Esophagus squamous epithelium (tissue), 5 donors: ENCODE measurements at regions not wholly inside any gene's neighbourhood (a gene's known extent, or its start where the extent isn't known, plus 50 kb on each side); places are given as distances from the start of the nearest gene placed in this dataset.
A peak's percentile ranks its signal among the peaks of the same experiment; 100 is the strongest.
"Not testable (repeated sequence)": the region's sequence is repeated elsewhere in the genome, so short reads cannot be mapped to it uniquely, and the experiment has no call there.

ENCODE experiments used
- DNase-seq: peaks from one replicate; lab custom pipeline; 2025; lab: John Stamatoyannopoulos, UW
- H3K27ac ChIP-seq, 4 donors: fragments of 200-600 bp; sonication (generic); one replicate each; pipeline ENCODE4 v1.5.1; 2016 to 2019; ENCODE audit warnings: mild to moderate bottlenecking in 1 of 4
- H3K27me3 ChIP-seq, 4 donors: fragments of 200-600 bp; sonication (generic); 1 replicate in 3 of 4; 2 replicates in 1 of 4; pipeline versions ENCODE4 v1.5.1 to v1.6.0; 2017 to 2021; ENCODE audit warnings: antibody characterized with exemption in 1 of 4
- H3K36me3 ChIP-seq, 3 donors: fragments of 200-600 bp; sonication (generic); one replicate each; pipeline ENCODE4 v1.5.1; 2016 to 2019
- H3K4me1 ChIP-seq, 3 donors: fragments of 200-600 bp; sonication (generic); one replicate each; pipeline ENCODE4 v1.5.1; 2017 to 2019
- H3K4me3 ChIP-seq, 4 donors: fragments of 200-600 bp; sonication (generic); 1 replicate in 3 of 4; 2 replicates in 1 of 4; pipeline ENCODE4 v1.5.1; 2016 to 2019; ENCODE audit warnings: mild to moderate bottlenecking in 2 of 4, moderate library complexity in 1 of 4
- H3K9me3 ChIP-seq, 3 donors: fragments of 200-600 bp; sonication (generic); one replicate each; pipeline ENCODE4 v1.5.1; 2016 to 2019
- POLR2A ChIP-seq, 4 donors: fragments of 450-650 bp; IDR thresholded peaks; one replicate each; pipeline ENCODE4 v1.6.1; 2017; ENCODE audit warnings: antibody characterized with exemption in 4 of 4, mild to moderate bottlenecking in 4 of 4, moderate library complexity in 3 of 4
- WGBS, 2 donors: methylation state at CpG; one replicate each; pipeline ENCODE4 v1.1.5; 2018; 5-methylcytosine and 5-hydroxymethylcytosine counted together
- intact Hi-C: fragments of 100-400 bp; cut with DNase I; formaldehyde crosslinking; loops from one replicate; pipeline ENCODE4 v1.15.0; 2022
- TF ChIP-seq, protein P1 (sequence below), 6 experiments: fragments of 450-650 bp in 4 of 6; fragments of 200-600 bp in 2 of 6; sonication (generic) in 2 of 6; IDR thresholded peaks; one replicate each; pipeline ENCODE4 v1.5.1; 2016 to 2019; ENCODE audit warnings: antibody characterized with exemption in 6 of 6, mild to moderate bottlenecking in 4 of 6, moderate library complexity in 4 of 6
- donor health status: DM: yes; HTN: yes; CAD: no.

DNA sequence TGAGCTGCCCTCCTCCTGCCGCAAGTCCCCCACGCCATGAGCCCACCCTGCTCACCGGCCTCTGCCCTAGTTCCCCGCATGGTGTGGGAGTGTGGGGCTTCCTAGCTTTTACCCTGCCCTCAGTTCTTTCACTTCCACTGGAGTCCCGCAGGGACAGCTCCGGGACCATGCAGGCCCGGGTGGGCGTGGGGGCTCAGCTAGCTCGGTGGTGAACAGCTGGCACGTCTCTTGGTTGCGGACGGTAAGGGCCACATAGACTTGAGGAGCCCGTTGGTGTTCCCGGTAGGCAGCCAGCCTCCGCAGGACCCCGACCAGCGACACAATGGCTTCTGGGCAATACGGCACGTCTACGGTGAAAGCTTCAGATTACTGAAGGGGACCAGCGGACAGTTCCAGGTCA lies 108.9 kb upstream of the CCZ1B start:
- no peak overlapping the region for H3K4me3 ChIP-seq
- H3K9me3 ChIP-seq: no peaks in the 10 kb centered on the region
- H3K27me3 ChIP-seq: no peaks in the 10 kb centered on the region
- no peaks in the 10 kb centered on the region for H3K36me3 ChIP-seq
- WGBS, 2 donors: 88 to 98% methylated on average over 8 of the region's 21 CpGs
- DNase-seq: no peak
- intact Hi-C loops: no loop called here
- TF ChIP-seq POLR2A (IDR thresholded peaks at IDR 0.05): no peak
- TF ChIP-seq, protein P1, sequence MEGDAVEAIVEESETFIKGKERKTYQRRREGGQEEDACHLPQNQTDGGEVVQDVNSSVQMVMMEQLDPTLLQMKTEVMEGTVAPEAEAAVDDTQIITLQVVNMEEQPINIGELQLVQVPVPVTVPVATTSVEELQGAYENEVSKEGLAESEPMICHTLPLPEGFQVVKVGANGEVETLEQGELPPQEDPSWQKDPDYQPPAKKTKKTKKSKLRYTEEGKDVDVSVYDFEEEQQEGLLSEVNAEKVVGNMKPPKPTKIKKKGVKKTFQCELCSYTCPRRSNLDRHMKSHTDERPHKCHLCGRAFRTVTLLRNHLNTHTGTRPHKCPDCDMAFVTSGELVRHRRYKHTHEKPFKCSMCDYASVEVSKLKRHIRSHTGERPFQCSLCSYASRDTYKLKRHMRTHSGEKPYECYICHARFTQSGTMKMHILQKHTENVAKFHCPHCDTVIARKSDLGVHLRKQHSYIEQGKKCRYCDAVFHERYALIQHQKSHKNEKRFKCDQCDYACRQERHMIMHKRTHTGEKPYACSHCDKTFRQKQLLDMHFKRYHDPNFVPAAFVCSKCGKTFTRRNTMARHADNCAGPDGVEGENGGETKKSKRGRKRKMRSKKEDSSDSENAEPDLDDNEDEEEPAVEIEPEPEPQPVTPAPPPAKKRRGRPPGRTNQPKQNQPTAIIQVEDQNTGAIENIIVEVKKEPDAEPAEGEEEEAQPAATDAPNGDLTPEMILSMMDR (IDR thresholded peaks at IDR 0.05): no peak
- no peaks in the 10 kb centered on the region for H3K4me1 ChIP-seq
- H3K27ac ChIP-seq: no peak overlapping the region

DNA sequence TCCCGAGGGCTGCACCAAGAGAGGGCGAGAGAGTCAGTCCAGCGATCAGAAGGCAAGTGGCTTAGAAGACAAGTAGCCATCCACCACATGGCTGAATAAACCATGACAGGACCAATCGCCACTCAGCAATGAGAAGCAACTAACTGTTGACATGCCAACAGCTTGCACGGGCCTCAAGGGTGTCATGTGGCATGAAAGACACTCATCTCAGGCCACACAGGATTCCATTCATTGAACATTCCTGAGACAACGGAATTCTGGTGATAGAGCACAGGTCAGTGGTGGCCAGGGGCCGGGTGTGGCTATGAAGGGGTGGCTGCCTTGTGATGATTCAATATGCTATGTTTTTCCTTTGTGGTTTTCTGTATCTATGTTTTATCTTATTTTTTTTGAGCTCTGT lies 110.6 kb upstream of the CCZ1B start:
- H3K27ac ChIP-seq, H3K36me3 ChIP-seq, H3K27me3 ChIP-seq, DNase-seq, intact Hi-C loops, H3K4me3 ChIP-seq, H3K4me1 ChIP-seq, H3K9me3 ChIP-seq: not testable (repeated sequence)
- WGBS, 2 donors: 67 to 82% methylated on average over 3 to 4 of the region's 7 CpGs

DNA sequence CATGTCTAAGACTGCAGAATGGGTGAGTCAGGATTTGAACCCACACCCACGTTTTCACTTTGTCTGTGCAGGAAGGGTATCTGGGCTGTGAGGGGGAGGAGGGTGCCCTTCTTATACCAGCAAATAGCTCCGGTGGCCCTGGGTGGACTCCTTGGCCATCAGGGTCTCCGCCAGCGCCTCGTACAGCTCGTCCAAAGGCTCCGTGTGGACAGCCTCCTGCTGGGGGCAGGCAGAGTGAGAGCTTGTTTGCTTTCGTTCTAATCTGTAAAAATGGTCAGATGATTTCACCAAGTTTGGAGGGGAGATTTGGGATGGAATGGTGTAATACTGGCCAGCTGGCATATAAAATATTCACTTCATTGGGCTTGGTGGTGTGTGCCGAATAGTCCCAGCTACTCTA lies 111.7 kb upstream of the CCZ1B start:
- H3K4me3 ChIP-seq, H3K4me1 ChIP-seq, DNase-seq, H3K36me3 ChIP-seq, H3K27ac ChIP-seq, H3K9me3 ChIP-seq, intact Hi-C loops, H3K27me3 ChIP-seq: not testable (repeated sequence)
- WGBS, 2 donors: 73 to 80% methylated on average over 1 to 6 of the region's 9 CpGs

DNA sequence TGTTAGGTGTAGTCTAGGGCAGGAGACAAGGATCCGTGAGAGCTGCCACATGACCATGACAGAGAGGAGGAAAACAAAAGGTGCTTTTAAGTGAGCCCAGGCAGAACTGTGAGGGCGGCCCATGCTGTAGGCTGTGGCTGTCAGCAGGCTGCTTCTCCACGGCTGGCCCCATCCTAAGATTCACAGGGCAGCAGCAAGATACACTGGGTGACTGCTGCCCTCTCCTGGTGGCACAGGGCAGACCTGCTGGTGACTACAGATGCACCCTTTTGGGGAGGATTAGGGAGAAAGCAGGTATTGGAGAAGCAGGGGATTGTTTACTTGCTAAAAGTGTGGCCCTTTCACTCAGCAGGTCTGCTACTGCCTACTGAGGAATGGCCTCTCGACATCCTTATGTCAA lies 112.2 kb upstream of the CCZ1B start:
- DNase-seq, H3K4me3 ChIP-seq, H3K36me3 ChIP-seq, H3K9me3 ChIP-seq, intact Hi-C loops, H3K27ac ChIP-seq, H3K27me3 ChIP-seq, H3K4me1 ChIP-seq: not testable (repeated sequence)
- TF ChIP-seq, protein P1 (IDR thresholded peaks at IDR 0.05): peak in 5 of 6 experiments; percentile 19 to 59 (median 37)
- WGBS, 2 donors: 8 to 17% methylated on average over 2 to 4 of the region's 4 CpGs

DNA sequence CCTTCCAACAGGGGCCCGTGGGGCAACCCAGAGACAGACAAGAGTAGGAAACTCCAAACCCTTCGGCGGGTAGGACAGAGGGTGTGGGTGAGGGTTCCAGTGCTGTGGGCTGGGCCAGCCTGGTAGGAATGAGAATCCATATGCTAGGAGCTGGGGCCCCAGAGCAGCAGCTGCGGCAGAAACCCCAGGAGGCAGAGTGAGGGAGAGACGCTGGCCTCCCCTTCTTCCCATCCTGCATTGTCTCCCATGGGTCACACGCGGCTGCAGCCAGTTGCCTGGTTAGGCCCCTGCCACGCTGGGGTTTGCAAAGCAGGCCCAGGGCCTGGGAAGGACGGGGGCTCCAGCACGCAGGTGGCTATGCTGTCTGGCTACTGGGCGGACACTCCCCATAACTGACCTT lies 113.1 kb upstream of the CCZ1B start:
- H3K9me3 ChIP-seq, H3K27me3 ChIP-seq, DNase-seq, H3K4me3 ChIP-seq, intact Hi-C loops, H3K4me1 ChIP-seq, H3K27ac ChIP-seq, H3K36me3 ChIP-seq: not testable (repeated sequence)
- 84 to 89% methylated on average over 7 of the region's 11 CpGs for WGBS, 2 donors

DNA sequence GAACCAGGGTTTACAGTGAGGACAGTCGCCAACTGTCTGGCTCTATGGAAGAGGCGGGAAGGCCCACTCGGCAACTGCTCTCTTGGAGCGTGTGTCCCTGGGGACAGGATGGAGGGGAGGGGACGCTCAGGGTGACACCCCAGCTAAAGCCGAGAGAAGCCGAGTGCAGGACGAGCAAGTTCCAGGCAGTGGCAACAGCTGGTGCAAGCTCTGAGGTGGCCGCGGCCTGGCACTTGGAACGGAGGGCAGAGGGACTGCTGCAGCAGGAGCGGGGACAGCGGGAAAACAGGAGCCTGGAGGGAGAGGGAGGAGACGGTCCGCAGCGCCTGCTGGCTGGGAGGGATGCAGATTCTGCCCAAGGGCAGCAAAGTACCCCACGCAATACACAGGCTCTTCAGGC lies 113.8 kb upstream of the CCZ1B start:
- H3K27ac ChIP-seq, H3K27me3 ChIP-seq, H3K4me1 ChIP-seq, DNase-seq, H3K4me3 ChIP-seq, H3K36me3 ChIP-seq, intact Hi-C loops, H3K9me3 ChIP-seq: not testable (repeated sequence)
- 89 to 94% methylated on average over 5 to 7 of the region's 17 CpGs for WGBS, 2 donors

DNA sequence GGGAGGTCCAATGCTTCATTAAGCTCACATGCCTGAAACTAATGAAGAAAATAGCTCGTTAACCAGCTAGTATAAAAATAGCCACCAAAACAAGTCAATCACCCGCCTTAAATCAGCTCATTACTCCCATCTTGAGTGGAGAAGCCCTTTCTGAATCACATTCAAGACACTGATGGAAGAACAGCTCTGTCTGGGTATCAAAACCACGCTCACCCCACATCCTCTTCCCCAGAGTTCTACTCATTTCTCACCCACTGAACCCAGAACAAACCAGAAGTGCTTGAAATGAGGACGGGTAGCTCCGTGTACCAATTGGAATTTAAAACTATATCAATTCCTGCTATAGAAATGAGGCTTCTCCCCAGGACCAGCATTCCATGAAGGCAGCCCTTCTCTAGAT lies 120.8 kb upstream of the CCZ1B start:
- H3K27me3 ChIP-seq, H3K36me3 ChIP-seq, H3K27ac ChIP-seq, DNase-seq, H3K9me3 ChIP-seq, intact Hi-C loops, H3K4me3 ChIP-seq: not testable (repeated sequence)
- H3K4me1 ChIP-seq: peaks cover 0 to 13% (median 0%) of the 10 kb centered on the region in 3 donors
- WGBS, 2 donors: 70 to 71% methylated on average over 5 of the region's 5 CpGs

DNA sequence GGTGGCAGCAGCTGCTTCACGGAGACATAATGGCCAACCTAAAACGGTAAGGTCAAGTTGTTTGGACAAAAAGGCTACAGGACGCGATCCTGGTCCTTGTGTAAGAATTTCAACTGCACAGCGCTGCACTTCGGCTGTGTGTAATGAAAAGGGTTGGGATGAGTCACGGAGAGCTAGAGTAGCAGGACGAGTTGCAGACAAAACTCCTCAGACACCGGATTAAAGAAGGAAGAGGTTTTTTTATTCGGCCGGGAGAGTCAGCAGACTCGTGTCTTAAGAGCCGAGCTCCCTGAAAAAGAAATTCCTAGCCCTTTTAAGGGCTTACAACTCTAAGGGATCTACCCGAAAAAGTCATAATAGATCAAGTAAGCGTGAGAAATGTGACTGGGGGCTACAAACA lies 124.2 kb upstream of the CCZ1B start:
- DNase-seq, H3K27me3 ChIP-seq, intact Hi-C loops, H3K9me3 ChIP-seq, H3K4me3 ChIP-seq, H3K36me3 ChIP-seq: not testable (repeated sequence)
- H3K27ac ChIP-seq: peak overlapping the region in 1 of 4 donors; percentile 58
- WGBS, 2 donors: 12 to 32% methylated on average over 15 of the region's 15 CpGs
- peaks cover 0 to 36% (median 4%) of the 10 kb centered on the region in 3 donors for H3K4me1 ChIP-seq

DNA sequence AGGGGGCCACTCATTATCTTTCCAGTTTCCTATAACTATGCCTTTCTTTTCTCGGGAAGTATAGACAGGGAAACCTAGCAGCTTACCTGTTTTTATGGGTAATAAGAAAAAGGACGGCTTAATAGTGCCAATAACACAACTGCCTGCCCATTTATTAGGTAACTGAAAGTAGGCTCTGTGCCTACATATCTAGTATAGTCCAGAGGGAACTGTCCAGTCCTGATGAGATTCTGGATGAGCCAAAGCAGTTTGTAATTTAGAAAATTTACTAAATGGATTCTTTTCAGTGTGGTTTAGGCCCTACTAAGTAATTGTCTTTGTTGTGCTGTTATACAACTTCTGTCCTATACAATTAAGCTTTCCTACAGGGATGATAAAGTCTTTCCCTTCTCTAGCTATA lies 125.5 kb upstream of the CCZ1B start:
- H3K9me3 ChIP-seq, DNase-seq, H3K4me3 ChIP-seq, H3K36me3 ChIP-seq, H3K27me3 ChIP-seq, intact Hi-C loops, H3K27ac ChIP-seq: not testable (repeated sequence)
- WGBS, 2 donors: 86 to 100% methylated on average over 2 of the region's 2 CpGs
- peaks cover 0 to 45% (median 4%) of the 10 kb centered on the region in 3 donors for H3K4me1 ChIP-seq
